ENCODE measurements at regions not wholly inside any gene's neighbourhood (a gene's known extent, or its start where the extent isn't known, plus 50 kb on each side); places are given as distances from the start of the nearest gene placed in this dataset.

GRCh38 chr10:35743351-35743750, 101.3 kb upstream of the FZD8 start:
- no peak for DNase-seq (ENCODE audit: low spot score)

GRCh38 chr10:35739998-35740397, 97.9 kb upstream of the FZD8 start:
- DNase-seq (ENCODE audit: low spot score), result no peak

GRCh38 chr10:35735412-35735811, 93.3 kb upstream of the FZD8 start:
- DNase-seq (ENCODE audit: low spot score), result no peak

- DNase-seq (ENCODE audit: low spot score), result no peak
These were observed 89.7 kb upstream of the FZD8 start for GRCh38 chr10:35731828-35732227.

GRCh38 chr10:35728341-35728740, 86.2 kb upstream of the FZD8 start:
- no peak for DNase-seq (ENCODE audit: low spot score)

- no peak for DNase-seq (ENCODE audit: low spot score)
These were observed 84.8 kb upstream of the FZD8 start for GRCh38 chr10:35726846-35727245.

GRCh38 chr10:35723992-35724391, 81.9 kb upstream of the FZD8 start:
- no peak for DNase-seq (ENCODE audit: low spot score)

GRCh38 chr10:35723059-35723458, 81.0 kb upstream of the FZD8 start:
- no peak for DNase-seq (ENCODE audit: low spot score)

- DNase-seq (ENCODE audit: low spot score), result no peak
These were observed 80.5 kb upstream of the FZD8 start for GRCh38 chr10:35722636-35723035.

- no peak for DNase-seq (ENCODE audit: low spot score)
These were observed 80.1 kb upstream of the FZD8 start for GRCh38 chr10:35722226-35722625.

GRCh38 chr10:35720366-35720765, 78.3 kb upstream of the FZD8 start:
- no peak for DNase-seq (ENCODE audit: low spot score)

GRCh38 chr10:35716776-35717175, 74.7 kb upstream of the FZD8 start:
- no peak for DNase-seq (ENCODE audit: low spot score)

- DNase-seq (ENCODE audit: low spot score), result no peak
These were observed 70.4 kb upstream of the FZD8 start for GRCh38 chr10:35712486-35712885.

- DNase-seq (ENCODE audit: low spot score), result no peak
These were observed 69.7 kb upstream of the FZD8 start for GRCh38 chr10:35711615-35712411.

GRCh38 chr10:35707642-35708425, 65.7 kb upstream of the FZD8 start:
- DNase-seq (ENCODE audit: low spot score), result no peak

- DNase-seq (ENCODE audit: low spot score), result no peak
These were observed 64.9 kb upstream of the FZD8 start for GRCh38 chr10:35706959-35707358.

- DNase-seq (ENCODE audit: low spot score), result no peak
These were observed 63.6 kb upstream of the FZD8 start for GRCh38 chr10:35705671-35706070.

- DNase-seq (ENCODE audit: low spot score), result no peak
These were observed 63.0 kb upstream of the FZD8 start for GRCh38 chr10:35705051-35705450.

- no peak for DNase-seq (ENCODE audit: low spot score)
These were observed 62.3 kb upstream of the FZD8 start for GRCh38 chr10:35704401-35704800.

- no peak for DNase-seq (ENCODE audit: low spot score)
These were observed 58.4 kb upstream of the FZD8 start for GRCh38 chr10:35700487-35700882.

- no peak for DNase-seq (ENCODE audit: low spot score)
These were observed 57.9 kb upstream of the FZD8 start for GRCh38 chr10:35699848-35700486.

- no peak for DNase-seq (ENCODE audit: low spot score)
These were observed 54.5 kb upstream of the FZD8 start for GRCh38 chr10:35696392-35697287.
